ENCODE measurements at regions not wholly inside any gene's neighbourhood (a gene's known extent, or its start where the extent isn't known, plus 50 kb on each side); places are given as distances from the start of the nearest gene placed in this dataset.

DNA sequence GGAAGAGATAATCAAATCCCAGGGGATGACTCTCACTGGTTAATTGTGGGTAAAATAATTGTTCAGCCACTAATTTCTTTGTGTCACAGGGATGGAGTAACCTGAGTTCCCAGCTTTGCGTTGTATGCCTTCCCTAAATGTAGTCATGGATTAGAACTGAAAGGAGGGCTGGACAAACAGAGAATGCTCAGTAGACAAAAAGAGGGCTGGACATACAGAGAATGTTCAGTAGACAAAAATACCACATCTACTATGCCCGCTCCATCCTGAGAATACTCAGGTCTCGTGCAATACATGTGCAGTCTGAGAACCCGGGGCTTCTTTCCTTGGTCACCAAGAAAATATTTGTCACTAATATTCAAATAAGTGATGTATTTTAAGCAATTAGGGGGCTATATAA lies 497.9 kb downstream of the EPHA4 start:
- no peaks in the 10 kb centered on the region for H3K23me2 ChIP-seq (ENCODE audit: insufficient read length, low read depth, low read length, poor library complexity, severe bottlenecking)
- H3K27ac Mint-ChIP-seq, result no peak overlapping the region
- peaks cover 14% of the 10 kb centered on the region for H3K9me3 ChIP-seq (ENCODE audit: control insufficient read depth, low read depth, low read length)
- no peak overlapping the region for H3K27ac ChIP-seq (ENCODE audit: insufficient read length, low read depth, low read length)
- H3K36me3 Mint-ChIP-seq (ENCODE audit: insufficient read depth in 1 of 3, low read depth in 3 of 3), result peaks cover 4 to 27% (median 11%) of the 10 kb centered on the region in 3 experiments; a peak in 6 of 7 replicates
- no peak overlapping the region for H4K5ac ChIP-seq (ENCODE audit: insufficient read length, low read depth, low read length)
- no peak overlapping the region for H2BK20ac ChIP-seq (ENCODE audit: low read depth, low read length, poor library complexity, severe bottlenecking)
- H3K23ac ChIP-seq (ENCODE audit: insufficient read length, low read depth, low read length), result no peak overlapping the region
- H3K4me1 ChIP-seq (ENCODE audit: insufficient read depth, low read length), result no peaks in the 10 kb centered on the region
- H3K9ac ChIP-seq (ENCODE audit: extremely low read depth, insufficient read length, low read length), result no peak overlapping the region
- H3K4me1 Mint-ChIP-seq, result no peaks in the 10 kb centered on the region
- H2AFZ ChIP-seq (ENCODE audit: low read length), result no peak overlapping the region
- DNase-seq, result no peak
- H3K14ac ChIP-seq (ENCODE audit: insufficient read depth, low read length), result no peak overlapping the region
- H2BK12ac ChIP-seq (ENCODE audit: insufficient read length, low read depth, low read length), result no peak overlapping the region
- no CpG with 5 or more reads among the region's 4 CpGs for WGBS (ENCODE audit: extremely low coverage, insufficient read length, low lambda C conversion rate)
- H2BK15ac ChIP-seq (ENCODE audit: low read depth, low read length), result no peak overlapping the region
- no peak overlapping the region for H3K18ac ChIP-seq (ENCODE audit: insufficient read length, low read depth, low read length)
- H3K27me3 Mint-ChIP-seq (ENCODE audit: low read depth), result no peaks in the 10 kb centered on the region
- H3K79me2 ChIP-seq (ENCODE audit: insufficient read depth, low read length), result no peaks in the 10 kb centered on the region
- no peak overlapping the region for H4K8ac ChIP-seq (replicated peaks; ENCODE audit: insufficient read length, low read depth, low read length)
- H2AK5ac ChIP-seq (ENCODE audit: insufficient read length, low read length), result no peak overlapping the region
- H4K20me1 ChIP-seq (ENCODE audit: control insufficient read depth, insufficient read depth, insufficient read length), result no peaks in the 10 kb centered on the region
- H3K4me3 Mint-ChIP-seq, result no peak overlapping the region
- H3K4ac ChIP-seq (ENCODE audit: low read depth, low read length), result no peak overlapping the region
- H2BK120ac ChIP-seq (ENCODE audit: low read depth, low read length, poor library complexity, severe bottlenecking), result no peak overlapping the region
- H3K4me2 ChIP-seq (ENCODE audit: insufficient read depth, insufficient read length, low read length), result no peak overlapping the region
- peaks cover 22 to 31% of the 10 kb centered on the region in 2 experiments for H3K9me3 Mint-ChIP-seq
- no peak overlapping the region for H3K56ac ChIP-seq (ENCODE audit: insufficient read length, low read depth, low read length)
- H3T11ph ChIP-seq (ENCODE audit: low read length), result no peak overlapping the region
- no peaks in the 10 kb centered on the region for H3K79me1 ChIP-seq (ENCODE audit: insufficient read depth, low read depth, low read length, poor library complexity, severe bottlenecking)
- no peak overlapping the region for H2BK5ac ChIP-seq (ENCODE audit: insufficient read length, low read length)
- TF ChIP-seq, protein P1, sequence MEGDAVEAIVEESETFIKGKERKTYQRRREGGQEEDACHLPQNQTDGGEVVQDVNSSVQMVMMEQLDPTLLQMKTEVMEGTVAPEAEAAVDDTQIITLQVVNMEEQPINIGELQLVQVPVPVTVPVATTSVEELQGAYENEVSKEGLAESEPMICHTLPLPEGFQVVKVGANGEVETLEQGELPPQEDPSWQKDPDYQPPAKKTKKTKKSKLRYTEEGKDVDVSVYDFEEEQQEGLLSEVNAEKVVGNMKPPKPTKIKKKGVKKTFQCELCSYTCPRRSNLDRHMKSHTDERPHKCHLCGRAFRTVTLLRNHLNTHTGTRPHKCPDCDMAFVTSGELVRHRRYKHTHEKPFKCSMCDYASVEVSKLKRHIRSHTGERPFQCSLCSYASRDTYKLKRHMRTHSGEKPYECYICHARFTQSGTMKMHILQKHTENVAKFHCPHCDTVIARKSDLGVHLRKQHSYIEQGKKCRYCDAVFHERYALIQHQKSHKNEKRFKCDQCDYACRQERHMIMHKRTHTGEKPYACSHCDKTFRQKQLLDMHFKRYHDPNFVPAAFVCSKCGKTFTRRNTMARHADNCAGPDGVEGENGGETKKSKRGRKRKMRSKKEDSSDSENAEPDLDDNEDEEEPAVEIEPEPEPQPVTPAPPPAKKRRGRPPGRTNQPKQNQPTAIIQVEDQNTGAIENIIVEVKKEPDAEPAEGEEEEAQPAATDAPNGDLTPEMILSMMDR (conservative IDR thresholded peaks at IDR 0.05), result no peak
- no peak overlapping the region for H4K91ac ChIP-seq (ENCODE audit: insufficient read length, low read depth, low read length)
- no peaks in the 10 kb centered on the region for H3K27me3 ChIP-seq (ENCODE audit: insufficient read depth, low read length)
